ENCODE measurements at regions not wholly inside any gene's neighbourhood (a gene's known extent, or its start where the extent isn't known, plus 50 kb on each side); places are given as distances from the start of the nearest gene placed in this dataset.
A peak's percentile ranks its signal among the peaks of the same experiment; 100 is the strongest.

GRCh38 chr1:63189677-63190076 is 132.7 kb upstream of the FOXD3 start:
- DNase-seq (no peak), ATAC-seq (no peak)
- Histone ChIP-seq H3K27ac (no peak overlapping the region), H3K4me3 (no peak overlapping the region), H3K9me3 (no peaks in the 10 kb centered on the region), H3K36me3 (replicated peaks in 1 of 2; ENCODE audit: insufficient read depth in 1 of 2, low read depth in 2 of 2) (no peaks in the 10 kb centered on the region), H3K27me3 (no peaks in the 10 kb centered on the region), H3K4me1 (no peaks in the 10 kb centered on the region)
- intact Hi-C loops (cut with DNase I) = no loop called here
- WGBS, 2 donors = 11 to 19% methylated on average over 1 of the region's 1 CpG
- TF ChIP-seq CTCF (IDR thresholded peaks at IDR 0.05) = peak in 2 of 7 experiments; percentile 14 to 17
- no peak for TF ChIP-seq POLR2A (IDR thresholded peaks at IDR 0.05)

GRCh38 chr1:63190171-63190570 is 132.2 kb upstream of the FOXD3 start:
- Histone ChIP-seq H3K4me1 (no peaks in the 10 kb centered on the region), H3K27ac (no peak overlapping the region), H3K27me3 (no peaks in the 10 kb centered on the region), H3K9me3 (no peaks in the 10 kb centered on the region), H3K36me3 (replicated peaks in 1 of 2; ENCODE audit: insufficient read depth in 1 of 2, low read depth in 2 of 2) (no peaks in the 10 kb centered on the region), H3K4me3 (no peak overlapping the region)
- ATAC-seq = no peak
- TF ChIP-seq POLR2A (IDR thresholded peaks at IDR 0.05) = no peak
- TF ChIP-seq CTCF (IDR thresholded peaks at IDR 0.05) = no peak
- intact Hi-C loops (cut with DNase I) = no loop called here
- no peak for DNase-seq
- WGBS, 2 donors = 26 to 33% methylated on average over 2 of the region's 2 CpGs

- no peaks in the 10 kb centered on the region for H3K4me1 ChIP-seq
- no peaks in the 10 kb centered on the region for H3K9me3 ChIP-seq
- H3K36me3 ChIP-seq (replicated peaks in 1 of 2; ENCODE audit: insufficient read depth in 1 of 2, low read depth in 2 of 2) = no peaks in the 10 kb centered on the region
- intact Hi-C loops (cut with DNase I) = no loop called here
- WGBS, 2 donors = 51 to 60% methylated on average over 7 of the region's 7 CpGs
- no peak for ATAC-seq
- TF ChIP-seq POLR2A (IDR thresholded peaks at IDR 0.05) (no peak), CTCF (IDR thresholded peaks at IDR 0.05) (no peak)
- no peak overlapping the region for H3K4me3 ChIP-seq
- H3K27ac ChIP-seq = no peak overlapping the region
- no peak for DNase-seq
- H3K27me3 ChIP-seq = no peaks in the 10 kb centered on the region
Measured at GRCh38 chr1:63198871-63199394, 123.4 kb upstream of the FOXD3 start.

- WGBS, 2 donors = 22 to 26% methylated on average over 7 of the region's 7 CpGs
Measured at GRCh38 chr1:63199706-63200335, 122.5 kb upstream of the FOXD3 start.

More at GRCh38 chr1:63199706-63200335, 122.5 kb upstream of the FOXD3 start:
- DNase-seq (no peak), ATAC-seq (no peak)
- TF ChIP-seq POLR2A (IDR thresholded peaks at IDR 0.05) = no peak
- TF ChIP-seq CTCF (IDR thresholded peaks at IDR 0.05) = no peak
- Histone ChIP-seq H3K27me3 (peaks cover 0 to 4% of the 10 kb centered on the region in 2 donors), H3K4me3 (no peak overlapping the region), H3K9me3 (no peaks in the 10 kb centered on the region), H3K36me3 (replicated peaks in 1 of 2; ENCODE audit: insufficient read depth in 1 of 2, low read depth in 2 of 2) (no peaks in the 10 kb centered on the region), H3K27ac (no peak overlapping the region), H3K4me1 (no peaks in the 10 kb centered on the region)
- intact Hi-C loops (cut with DNase I) = no loop called here

Measured in body of pancreas (tissue), 4 donors.